Endothelial cell of umbilical vein (primary cell): ENCODE measurements at regions not wholly inside any gene's neighbourhood (a gene's known extent, or its start where the extent isn't known, plus 50 kb on each side); places are given as distances from the start of the nearest gene placed in this dataset.

Source experiments
- BruUV-seq: library from RNA; stranded (reverse); fragments of 400-500 nt; replicated peaks from 2 replicates; lab custom pipeline; 2021; lab: Mats Ljungman, UMichigan
- CTCF ChIA-PET: fragments of 300-600, 350-600 bp; sonication (Branson Sonifier 250); formaldehyde crosslinking; loops from one replicate; lab custom pipeline; 2021; ENCODE audit warnings: antibody characterized with exemption, inconsistent platforms; lab: Charles Lee
- POLR2A ChIA-PET: fragments of 300-600, 350-600 bp; sonication (Branson Sonifier 250); formaldehyde crosslinking; loops from one replicate; lab custom pipeline; 2021; ENCODE audit warnings: antibody characterized with exemption, inconsistent platforms; lab: Charles Lee
- DNase-seq: peaks from one replicate; pipeline ENCODE4 v3.0.0-alpha.2; 2011; ENCODE audit warnings: low read depth, low spot score
- FAIRE-seq: peaks from 2 replicates; lab custom pipeline; 2011; peaks lifted over from hg19 to GRCh38; lab: Jason Lieb, UNC
- H2AFZ ChIP-seq: 2 replicates; pipeline ENCODE4 v1.6.0; 2012; ENCODE audit warnings: low read depth, low read length, control low read depth, inconsistent platforms
- H3K27ac ChIP-seq: 2 replicates; pipeline ENCODE4 v1.5.1; 2011; ENCODE audit warnings: low read depth, mild to moderate bottlenecking, control low read depth, low read length, moderate library complexity; ENCODE audit not compliant: insufficient read depth
- H3K27me3 ChIP-seq, 2 experiments: 2 replicates each; pipeline versions ENCODE4 v1.6.0 to v1.6.1; 2011; ENCODE audit warnings: low read length in 2 of 2, mixed read lengths in 1 of 2; ENCODE audit not compliant: control insufficient read depth in 2 of 2, insufficient read depth in 2 of 2
- H3K36me3 ChIP-seq, 2 experiments: 2 replicates in 1 of 2; 3 replicates in 1 of 2; pipeline ENCODE4 v1.5.1; 2011; ENCODE audit warnings: low read length in 2 of 2, mild to moderate bottlenecking in 1 of 2, moderate library complexity in 1 of 2; ENCODE audit not compliant: control insufficient read depth in 2 of 2, insufficient read depth in 2 of 2; ENCODE audit errors: extremely low read depth in 1 of 2
- H3K4me1 ChIP-seq: 3 replicates; pipeline ENCODE4 v1.5.1; 2011; ENCODE audit warnings: mild to moderate bottlenecking, low read length; ENCODE audit not compliant: control insufficient read depth, insufficient read depth; ENCODE audit errors: extremely low read depth
- H3K4me2 ChIP-seq: 2 replicates; pipeline ENCODE4 v1.6.1; 2011; ENCODE audit warnings: low read length, control low read depth, mixed read lengths; ENCODE audit not compliant: insufficient read depth
- H3K4me3 ChIP-seq, 3 experiments: fragments of 200-600 bp in 1 of 3; sonication (generic), shearing (Covaris generic) in 1 of 3; replicated peaks in 1 of 3; 2 replicates each; pipeline ENCODE4 v1.5.1; 2011 to 2016; ENCODE audit warnings: control low read depth in 3 of 3, low read length in 3 of 3, mild to moderate bottlenecking in 2 of 3, inconsistent platforms in 1 of 3, low read depth in 1 of 3, moderate library complexity in 1 of 3; ENCODE audit not compliant: insufficient read depth in 1 of 3
- H3K79me2 ChIP-seq: 2 replicates; pipeline ENCODE4 v1.6.0; 2012; ENCODE audit warnings: low read length, inconsistent platforms; ENCODE audit not compliant: control insufficient read depth, insufficient read depth
- H3K9ac ChIP-seq: replicated peaks from 2 replicates; pipeline ENCODE3; 2011; ENCODE audit warnings: low read length, control low read depth; ENCODE audit not compliant: insufficient read depth; ENCODE audit errors: extremely low read depth
- H3K9me1 ChIP-seq: replicated peaks from 3 replicates; pipeline ENCODE4 v1.6.0; 2011; ENCODE audit warnings: mild to moderate bottlenecking, low read length; ENCODE audit not compliant: control insufficient read depth, insufficient read depth; ENCODE audit errors: extremely low read depth
- H3K9me3 ChIP-seq: replicated peaks from 2 replicates; pipeline ENCODE4 v1.5.1; 2012; ENCODE audit warnings: low read length, inconsistent platforms; ENCODE audit not compliant: control insufficient read depth, insufficient read depth
- H4K20me1 ChIP-seq: replicated peaks from 2 replicates; pipeline ENCODE3; 2011; ENCODE audit warnings: mild to moderate bottlenecking, low read length; ENCODE audit not compliant: control insufficient read depth, insufficient read depth; ENCODE audit errors: extremely low read depth
- EZH2 ChIP-seq: IDR thresholded peaks from 2 replicates; pipeline ENCODE4 v1.6.1; 2012; ENCODE audit warnings: borderline replicate concordance, low read depth, mild to moderate bottlenecking, moderate library complexity, low read length, inconsistent platforms; ENCODE audit not compliant: severe bottlenecking
- FOS ChIP-seq: IDR thresholded peaks from 2 replicates; pipeline ENCODE4 v1.6.1; 2011; ENCODE audit warnings: mild to moderate bottlenecking, low read length, moderate library complexity, borderline replicate concordance; ENCODE audit not compliant: insufficient read depth
- GATA2 ChIP-seq: IDR thresholded peaks from 2 replicates; pipeline ENCODE4 v1.7.0; 2011; ENCODE audit warnings: low read depth, mild to moderate bottlenecking, moderate library complexity, mixed read lengths, low read length; ENCODE audit not compliant: insufficient read length, insufficient read depth
- JUN ChIP-seq: IDR thresholded peaks from 2 replicates; pipeline ENCODE4 v1.6.1; 2011; ENCODE audit warnings: borderline replicate concordance, low read depth; ENCODE audit not compliant: insufficient read length, insufficient read depth
- MYC ChIP-seq: IDR thresholded peaks from one replicate; pipeline ENCODE4 v1.6.1; 2011; ENCODE audit warnings: mild to moderate bottlenecking, low read depth, low read length
- POLR2A ChIP-seq: IDR thresholded peaks from 2 replicates; pipeline ENCODE4 v1.6.1; 2012; ENCODE audit warnings: low read depth, mild to moderate bottlenecking, control low read depth, low read length
- POLR2AphosphoS5 ChIP-seq: IDR thresholded peaks from 2 replicates; pipeline ENCODE4 v1.6.1; 2012; ENCODE audit warnings: low read depth, mild to moderate bottlenecking, control low read depth, low read length, moderate library complexity; ENCODE audit not compliant: insufficient read depth
- dilution Hi-C: fragments of 300-500 bp; cut with MboI; formaldehyde crosslinking; loops from one replicate; pipeline ENCODE4 v1.15.0; 2019; ENCODE audit warnings: low sequenced_read_pairs; ENCODE audit not compliant: extremely low pct_ligation_motif_present
- intact Hi-C: fragments of 100-400 bp; cut with micrococcal nuclease; formaldehyde crosslinking; loops from one replicate; pipeline ENCODE4 v1.10.0; 2022
- TF ChIP-seq, protein P1 (sequence below): IDR thresholded peaks from 2 replicates; pipeline ENCODE4 v1.6.1; 2011; ENCODE audit not compliant: insufficient read depth, insufficient read length
- TF ChIP-seq, protein P2 (sequence below), 2 donors: IDR thresholded peaks; 1 replicate in 1 of 2; 2 replicates in 1 of 2; pipeline ENCODE4 v1.5.1; 2011; ENCODE audit warnings: low read length in 2 of 2, mild to moderate bottlenecking in 2 of 2, moderate library complexity in 2 of 2, control low read depth in 1 of 2, inconsistent platforms in 1 of 2, low read depth in 1 of 2; ENCODE audit not compliant: insufficient read depth in 1 of 2; ENCODE audit errors: extremely low read depth in 1 of 2

DNA sequence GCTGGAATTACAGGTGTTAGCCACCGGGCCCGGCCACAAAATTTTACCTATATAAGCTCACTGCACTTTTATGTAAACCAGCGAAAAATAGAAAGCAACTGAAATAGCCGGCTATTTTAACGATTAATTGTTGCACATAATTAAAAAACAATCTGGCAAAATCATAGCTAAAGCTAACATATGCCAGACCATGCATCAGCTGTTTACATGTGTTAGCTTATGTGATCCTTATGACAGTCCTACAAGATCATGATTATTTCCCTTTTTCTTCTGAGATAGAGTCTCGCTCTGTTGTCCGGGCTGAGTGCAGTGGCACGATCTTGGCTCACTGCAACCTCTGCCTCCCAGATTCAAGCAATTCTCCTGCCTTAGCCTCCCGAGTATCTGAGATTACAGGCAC lies 157.0 kb downstream of the ZFP64 start:
- CTCF ChIA-PET: interaction anchor here (1.7 to 2.2 kb wide), 3 partner anchors 26 to 234 kb away, joined by 4 to 6 read pairs (median 5); no protein-coding TSS in a partner anchor
- BruUV-seq: no TSS peak
- dilution Hi-C loops: no loop called here

More for the DNA sequence above, 157.0 kb downstream of the ZFP64 start:
- peaks cover 28% of the 10 kb centered on the region for H3K4me1 ChIP-seq
- H3K9me3 ChIP-seq: no peaks in the 10 kb centered on the region
- no peak overlapping the region for H2AFZ ChIP-seq
- no peak overlapping the region for H3K4me2 ChIP-seq
- DNase-seq (no peak), FAIRE-seq (no peak)
- no peak for TF ChIP-seq EZH2
- TF ChIP-seq, protein P1, sequence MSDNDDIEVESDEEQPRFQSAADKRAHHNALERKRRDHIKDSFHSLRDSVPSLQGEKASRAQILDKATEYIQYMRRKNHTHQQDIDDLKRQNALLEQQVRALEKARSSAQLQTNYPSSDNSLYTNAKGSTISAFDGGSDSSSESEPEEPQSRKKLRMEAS: no peak
- no peak for TF ChIP-seq JUN
- TF ChIP-seq POLR2AphosphoS5: no peak
- TF ChIP-seq GATA2: no peak
- TF ChIP-seq, protein P2, sequence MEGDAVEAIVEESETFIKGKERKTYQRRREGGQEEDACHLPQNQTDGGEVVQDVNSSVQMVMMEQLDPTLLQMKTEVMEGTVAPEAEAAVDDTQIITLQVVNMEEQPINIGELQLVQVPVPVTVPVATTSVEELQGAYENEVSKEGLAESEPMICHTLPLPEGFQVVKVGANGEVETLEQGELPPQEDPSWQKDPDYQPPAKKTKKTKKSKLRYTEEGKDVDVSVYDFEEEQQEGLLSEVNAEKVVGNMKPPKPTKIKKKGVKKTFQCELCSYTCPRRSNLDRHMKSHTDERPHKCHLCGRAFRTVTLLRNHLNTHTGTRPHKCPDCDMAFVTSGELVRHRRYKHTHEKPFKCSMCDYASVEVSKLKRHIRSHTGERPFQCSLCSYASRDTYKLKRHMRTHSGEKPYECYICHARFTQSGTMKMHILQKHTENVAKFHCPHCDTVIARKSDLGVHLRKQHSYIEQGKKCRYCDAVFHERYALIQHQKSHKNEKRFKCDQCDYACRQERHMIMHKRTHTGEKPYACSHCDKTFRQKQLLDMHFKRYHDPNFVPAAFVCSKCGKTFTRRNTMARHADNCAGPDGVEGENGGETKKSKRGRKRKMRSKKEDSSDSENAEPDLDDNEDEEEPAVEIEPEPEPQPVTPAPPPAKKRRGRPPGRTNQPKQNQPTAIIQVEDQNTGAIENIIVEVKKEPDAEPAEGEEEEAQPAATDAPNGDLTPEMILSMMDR (IDR thresholded peaks at IDR 0.05; ENCODE audit: extremely low read depth in 1 of 2, insufficient read depth in 1 of 2, low read depth in 1 of 2, low read length in 2 of 2): no peak
- TF ChIP-seq POLR2A: no peak
- TF ChIP-seq FOS: no peak
- no peak for TF ChIP-seq MYC
- H3K4me3 ChIP-seq: no peak overlapping the region
- POLR2A ChIA-PET: no interaction called here
- no peaks in the 10 kb centered on the region for H3K27me3 ChIP-seq
- intact Hi-C loops: loop anchor here (5.0 kb wide), 1 partner anchor 107 kb away; no protein-coding TSS in a partner anchor
- no peaks in the 10 kb centered on the region for H3K36me3 ChIP-seq
- no peak overlapping the region for H3K9ac ChIP-seq
- H3K79me2 ChIP-seq: no peaks in the 10 kb centered on the region
- H3K27ac ChIP-seq: no peak overlapping the region
- H3K9me1 ChIP-seq: no peaks in the 10 kb centered on the region
- H4K20me1 ChIP-seq: no peaks in the 10 kb centered on the region
